Effector CD4-positive, alpha-beta T cell (primary cell): ENCODE measurements at regions not wholly inside any gene's neighbourhood (a gene's known extent, or its start where the extent isn't known, plus 50 kb on each side); places are given as distances from the start of the nearest gene placed in this dataset.

Source experiments
- DNase-seq: peaks from one replicate; pipeline ENCODE4 v3.0.0-alpha.2; 2020

DNA sequence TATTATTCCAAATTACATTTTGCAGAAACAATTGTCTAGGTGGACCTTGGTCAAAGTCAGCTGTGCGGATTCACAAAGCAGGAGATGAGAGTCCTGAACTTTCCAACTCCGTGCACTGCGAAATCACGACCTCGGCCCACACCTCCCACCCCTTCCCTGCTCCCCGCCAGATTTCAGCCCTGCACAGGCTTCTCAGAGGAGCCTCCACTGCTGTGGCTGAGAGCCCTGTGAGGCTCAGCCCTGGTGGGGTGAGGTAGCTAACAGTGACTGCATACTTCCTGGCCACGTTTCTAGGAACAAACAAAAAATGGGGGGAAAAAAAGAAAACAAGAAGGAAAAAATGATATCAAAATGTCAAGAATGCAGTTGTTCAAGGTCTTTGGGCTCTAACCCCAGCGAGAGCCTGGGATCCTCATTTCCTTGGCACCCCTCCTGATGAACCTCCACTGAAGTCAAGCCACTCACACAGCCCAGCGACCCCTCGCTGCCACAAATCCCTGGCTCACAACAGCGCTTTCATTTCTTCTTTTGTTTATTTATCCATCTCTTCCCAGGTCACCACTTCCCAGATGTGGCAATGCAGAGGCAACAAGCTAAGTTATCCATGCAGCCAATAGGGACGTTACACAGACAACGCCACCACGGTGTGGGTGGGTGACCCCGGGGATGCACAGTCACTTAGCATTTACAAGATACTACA is 729.7 kb upstream of the ID2 start:
- no peak for DNase-seq

DNA sequence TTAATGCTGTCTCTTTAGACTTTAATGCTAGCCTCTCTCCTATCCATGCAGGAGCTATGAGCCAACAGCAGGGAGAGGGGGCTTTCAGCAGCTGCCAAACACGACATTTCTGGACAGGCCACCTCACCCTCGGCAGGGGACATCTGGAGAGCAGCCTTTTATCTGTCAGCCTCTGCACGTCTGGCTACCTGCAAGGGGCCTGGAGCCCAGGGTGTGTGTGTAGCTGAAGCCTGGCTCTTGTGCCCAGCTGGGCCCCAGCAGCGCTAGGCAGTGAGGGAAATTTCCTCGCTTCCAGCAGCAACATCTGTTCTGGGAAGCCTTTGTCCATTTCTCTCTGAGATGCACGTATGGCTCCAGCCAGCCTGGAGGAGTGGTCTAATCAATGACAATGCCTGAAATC is 728.7 kb upstream of the ID2 start:
- no peak for DNase-seq

DNA sequence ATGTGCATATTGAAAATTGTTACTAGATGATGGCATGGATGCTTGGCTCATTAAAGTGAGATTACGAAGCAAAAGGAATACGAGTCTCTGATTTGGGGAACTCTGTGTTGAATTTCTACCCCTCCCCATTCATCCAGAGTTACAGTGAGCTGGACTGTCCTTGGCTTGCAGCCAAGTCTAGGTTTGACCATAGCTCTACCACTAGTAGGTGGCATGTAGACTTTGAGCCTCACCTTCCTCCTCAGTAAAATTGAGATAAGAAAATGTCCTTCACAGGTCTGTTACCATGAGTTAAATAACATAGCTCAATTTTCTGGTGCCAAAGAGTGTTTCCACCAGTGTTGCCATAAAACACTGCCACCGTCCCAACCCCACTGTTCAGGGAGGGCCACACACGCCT is 727.6 kb upstream of the ID2 start:
- DNase-seq, result no peak

DNA sequence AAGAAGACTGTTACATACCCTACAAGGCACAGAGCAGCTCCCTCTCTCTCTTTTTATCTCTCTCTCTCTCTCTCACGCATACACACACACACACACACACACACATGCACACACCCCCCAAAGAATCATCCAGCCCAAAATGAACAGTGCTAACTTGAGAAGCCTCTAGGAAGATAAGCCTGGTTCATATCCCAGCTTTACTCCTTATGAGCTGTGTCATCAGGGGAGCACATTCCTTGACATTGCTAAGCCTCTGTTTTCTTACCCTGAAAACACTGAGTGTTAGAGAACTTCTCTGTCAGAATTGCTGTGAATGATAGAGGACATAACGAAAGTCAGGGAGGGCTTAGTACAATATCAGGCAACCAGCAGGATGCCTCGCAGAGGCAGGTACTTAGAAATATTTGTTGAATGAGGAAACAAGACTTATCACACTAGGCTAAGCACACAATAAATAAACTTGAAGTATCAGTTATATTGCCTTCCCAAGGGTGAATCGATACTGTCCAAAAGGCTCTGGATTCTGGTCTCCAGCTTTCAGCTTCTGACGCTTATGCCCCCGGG is 725.6 kb upstream of the ID2 start:
- no peak for DNase-seq

DNA sequence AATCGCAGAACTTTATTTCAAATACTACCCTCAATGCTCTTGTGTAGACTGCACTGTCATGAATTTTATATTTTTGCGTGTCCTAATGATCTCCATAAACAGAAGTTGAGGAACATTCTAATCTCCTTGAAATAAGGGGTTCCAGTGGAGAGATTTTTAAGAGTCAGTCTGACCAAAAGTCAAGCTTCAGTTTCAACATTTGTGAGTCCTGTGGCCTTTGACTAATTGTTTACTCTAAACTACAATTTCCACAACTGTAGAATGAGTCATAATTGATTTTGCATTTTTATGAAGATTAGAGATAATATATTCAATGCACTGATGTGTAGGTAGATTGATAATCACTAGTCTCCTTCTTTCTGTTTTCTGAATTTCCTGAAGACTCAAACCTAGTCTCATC is 720.3 kb upstream of the ID2 start:
- no peak for DNase-seq

DNA sequence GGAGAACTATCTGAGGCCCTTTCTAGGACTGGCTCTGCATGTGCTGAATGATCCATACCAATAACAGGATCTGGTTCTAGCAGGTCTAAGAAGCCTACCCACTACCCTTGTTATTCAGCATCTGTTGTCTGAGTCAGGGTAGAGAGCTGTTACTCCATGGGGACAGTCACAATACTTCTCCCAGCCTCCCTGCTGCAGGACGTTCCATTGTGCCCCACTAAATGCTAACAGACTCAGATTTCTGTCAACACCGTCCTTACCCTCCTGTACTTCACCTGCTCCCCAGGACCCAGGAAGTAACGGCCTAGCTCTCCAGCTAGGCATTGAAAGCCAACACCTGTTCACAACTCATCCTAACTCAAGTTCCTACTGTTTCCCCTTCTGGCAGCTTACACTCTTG is 719.7 kb upstream of the ID2 start:
- DNase-seq, result no peak

DNA sequence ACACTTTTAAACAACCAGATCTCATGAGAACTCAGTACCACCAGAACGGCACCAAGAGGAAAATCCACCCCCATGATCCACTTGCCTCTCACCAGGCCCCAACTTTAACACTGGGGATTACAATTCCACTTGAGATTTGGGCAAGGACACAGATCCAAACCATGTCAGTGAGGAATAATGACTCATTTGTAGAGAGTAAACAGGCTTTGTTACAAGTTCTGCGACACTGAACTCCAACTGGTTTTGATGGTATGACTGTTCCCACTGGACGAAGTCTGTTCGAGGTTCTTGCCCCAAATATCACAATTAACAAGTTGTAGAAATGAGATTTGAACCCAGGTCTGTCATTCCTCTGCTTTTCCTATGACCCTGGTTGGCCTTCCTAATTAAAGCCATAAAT is 718.1 kb upstream of the ID2 start:
- no peak for DNase-seq

DNA sequence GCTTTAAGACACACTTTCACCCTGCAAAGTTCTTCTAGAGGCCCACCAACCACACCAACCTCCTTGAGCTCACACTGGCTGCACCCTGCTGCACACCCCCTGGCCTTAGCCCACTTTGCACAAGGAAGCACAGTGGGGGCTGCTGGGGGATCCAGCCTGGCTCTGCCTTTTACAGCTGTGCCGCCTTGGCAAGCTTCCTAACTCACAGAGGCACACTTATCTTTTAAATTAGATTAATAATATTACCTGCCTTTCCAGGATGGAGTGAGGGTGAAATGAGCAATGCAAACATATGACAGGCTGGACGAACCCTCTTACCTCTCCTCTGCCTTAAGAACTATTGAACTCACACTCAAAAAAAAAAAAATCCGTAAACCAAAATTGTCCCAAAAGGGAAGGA is 715.8 kb upstream of the ID2 start:
- DNase-seq, result no peak

DNA sequence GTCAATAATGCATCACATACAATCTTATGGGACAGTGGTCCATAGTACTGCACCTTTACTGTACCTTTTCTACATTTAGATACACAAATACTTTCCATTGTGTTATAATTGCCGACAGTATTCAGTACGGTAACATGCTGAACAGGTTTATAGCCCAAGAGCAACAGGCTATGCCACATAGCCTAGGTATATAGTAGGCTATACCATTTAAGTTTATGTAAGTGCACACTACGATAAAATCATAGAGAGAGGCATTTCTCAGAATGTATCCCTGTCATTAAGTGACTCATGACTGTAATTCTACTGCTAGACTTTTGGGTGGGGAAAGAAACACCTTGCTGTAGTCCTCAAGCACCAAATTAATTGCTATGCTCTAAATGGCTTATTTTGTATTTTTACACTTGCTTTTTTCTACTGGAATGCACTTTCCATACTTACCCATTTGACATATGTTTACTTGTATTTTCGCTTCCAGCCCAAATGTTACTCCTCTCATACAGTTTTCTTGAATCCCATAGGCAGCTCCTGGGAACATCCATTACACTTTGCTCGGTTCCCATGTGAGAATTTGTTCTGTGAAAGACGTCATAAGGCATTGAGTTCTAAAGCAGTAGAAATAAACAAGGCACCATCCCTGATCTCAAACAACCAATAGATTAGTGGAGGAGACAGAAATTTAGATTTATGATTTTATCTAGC is 714.0 kb upstream of the ID2 start:
- DNase-seq, result no peak

DNA sequence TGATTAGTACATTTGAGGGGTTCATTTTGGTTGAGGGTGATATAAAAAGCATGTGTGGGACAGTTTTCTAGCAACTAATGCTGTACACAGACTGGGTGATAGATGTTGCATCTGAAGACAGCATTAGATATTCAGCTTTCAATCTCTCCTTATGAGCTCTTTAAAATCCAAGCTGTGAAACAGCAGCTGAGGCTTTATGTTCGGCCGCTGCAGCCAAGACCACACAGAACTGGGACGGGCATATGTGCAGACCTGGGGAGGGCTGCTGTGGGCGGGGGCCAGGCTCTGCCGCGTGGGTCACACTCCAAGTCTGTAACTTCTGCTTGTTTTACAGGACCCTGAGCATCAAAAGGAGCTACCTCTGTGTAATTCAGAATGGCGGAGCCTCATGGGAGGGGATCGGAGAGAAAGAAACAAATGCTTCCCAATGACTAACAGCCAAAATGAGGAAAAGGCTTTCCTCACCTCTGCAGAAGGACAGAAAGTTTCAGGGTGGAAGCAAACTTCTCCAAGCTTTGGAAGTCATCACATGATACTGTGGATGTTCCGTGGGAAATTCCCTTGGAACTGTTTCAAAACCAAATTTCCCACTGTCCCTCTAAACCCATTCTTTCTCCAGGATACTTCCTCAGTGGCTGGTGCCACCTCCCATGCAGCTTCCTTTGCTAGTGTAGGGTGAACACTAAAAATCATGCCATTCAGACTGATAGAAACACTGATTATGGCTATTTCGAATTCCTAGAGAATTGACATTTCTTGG is 711.9 kb upstream of the ID2 start:
- DNase-seq, result no peak

DNA sequence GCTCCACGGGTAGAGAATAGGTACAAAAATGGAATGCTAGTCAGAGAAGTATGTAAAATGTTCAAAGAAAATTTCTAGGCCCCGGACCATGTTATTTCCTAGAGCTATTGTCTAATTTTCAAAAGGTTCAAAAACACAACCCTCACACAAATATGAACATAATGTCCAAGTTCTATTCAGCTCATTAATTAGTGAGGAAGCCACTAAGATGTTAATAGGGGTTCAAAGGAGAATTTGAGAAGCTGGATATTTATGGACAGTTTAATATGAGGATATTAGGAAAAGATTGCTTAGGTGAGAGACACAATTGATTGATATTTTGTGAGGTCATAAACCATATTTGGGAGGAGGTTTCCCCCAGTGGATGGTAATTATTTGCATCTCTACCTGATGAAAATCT is 710.6 kb upstream of the ID2 start:
- DNase-seq, result no peak

DNA sequence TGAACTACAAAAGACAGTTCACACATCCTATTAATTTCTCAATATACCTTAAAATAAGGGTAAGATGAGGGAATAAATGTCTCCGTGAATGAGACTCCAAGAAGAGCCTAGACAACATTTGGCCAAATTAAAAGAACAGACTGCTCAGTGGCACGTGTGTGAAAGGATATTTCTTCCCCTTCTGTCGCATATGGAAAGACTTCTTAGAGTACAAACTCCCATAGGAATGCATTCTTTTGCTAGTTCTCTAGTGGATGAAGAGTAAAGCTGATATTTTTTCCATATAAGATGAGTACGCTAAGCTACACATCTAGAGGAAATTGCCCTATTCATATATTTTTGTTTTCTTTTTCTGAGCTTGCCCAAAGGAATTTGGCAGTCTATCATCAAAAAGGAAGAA is 710.0 kb upstream of the ID2 start:
- DNase-seq, result no peak

DNA sequence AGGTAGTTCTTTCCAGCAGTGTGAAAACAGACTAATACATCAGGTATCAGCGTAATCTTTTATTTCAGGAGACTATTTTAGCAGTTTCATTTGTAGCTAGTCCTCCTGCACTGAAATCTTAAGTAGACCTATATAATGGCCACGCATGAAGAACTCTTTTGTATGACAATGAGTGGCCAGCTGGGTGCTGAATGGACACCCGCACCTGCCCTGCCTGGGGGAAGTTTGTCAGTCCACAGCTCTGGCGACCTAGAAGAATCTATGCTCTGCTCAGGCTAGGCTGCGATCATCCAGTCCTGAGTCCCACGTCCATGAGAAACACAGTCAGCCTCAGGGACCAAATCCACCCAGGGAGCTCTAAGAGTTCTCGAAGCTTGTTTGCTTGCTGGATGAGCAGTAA is 709.2 kb upstream of the ID2 start:
- no peak for DNase-seq

DNA sequence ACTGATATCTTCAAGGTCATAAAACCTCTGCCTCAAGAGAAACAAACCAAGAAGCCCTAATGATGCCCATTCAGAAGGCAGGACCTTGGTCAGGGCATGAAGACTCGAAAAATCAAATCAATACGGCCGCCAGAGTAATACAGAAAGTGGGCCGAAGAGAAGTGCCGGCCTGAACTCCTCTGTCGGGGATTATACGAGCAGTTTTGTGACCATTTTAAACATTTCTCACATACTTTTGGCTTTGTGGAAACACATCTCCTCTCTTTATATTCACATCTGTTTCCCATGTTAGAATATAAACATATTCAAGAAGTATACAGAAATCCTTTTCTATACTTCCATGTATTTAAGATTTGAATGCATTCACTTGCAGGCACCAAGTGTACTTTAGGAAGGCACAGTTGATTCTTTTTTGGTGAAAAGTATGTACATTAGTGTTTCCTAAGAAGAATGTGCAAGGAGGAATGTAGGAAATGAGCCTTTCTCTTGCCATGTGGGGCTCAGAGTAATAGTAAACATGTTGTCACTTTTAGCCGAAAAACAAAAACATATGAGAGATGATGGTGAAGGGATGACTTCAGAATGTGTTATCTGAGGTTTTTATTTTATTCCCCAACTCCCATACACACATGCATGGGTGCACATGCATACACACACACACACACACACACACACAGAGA is 707.9 kb upstream of the ID2 start:
- no peak for DNase-seq

DNA sequence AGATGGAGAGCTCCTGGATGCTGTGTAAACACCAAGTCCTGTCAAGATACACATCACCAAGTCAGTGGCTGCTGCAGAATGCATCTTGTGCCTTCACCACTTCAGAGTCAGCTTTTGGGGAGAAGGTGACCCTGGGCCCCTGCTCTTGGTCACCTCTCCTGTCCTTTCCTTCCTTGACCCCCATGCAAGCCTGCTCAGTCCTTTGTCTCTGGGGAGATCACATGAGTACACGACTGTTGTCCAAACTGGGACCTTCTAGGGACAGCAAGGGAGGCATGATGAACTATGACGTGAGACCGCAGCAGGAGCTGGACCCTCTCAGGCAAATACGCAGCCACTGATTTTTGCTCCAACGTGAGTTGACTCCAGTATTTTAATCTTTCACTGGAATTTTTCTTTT is 706.9 kb upstream of the ID2 start:
- DNase-seq, result no peak

DNA sequence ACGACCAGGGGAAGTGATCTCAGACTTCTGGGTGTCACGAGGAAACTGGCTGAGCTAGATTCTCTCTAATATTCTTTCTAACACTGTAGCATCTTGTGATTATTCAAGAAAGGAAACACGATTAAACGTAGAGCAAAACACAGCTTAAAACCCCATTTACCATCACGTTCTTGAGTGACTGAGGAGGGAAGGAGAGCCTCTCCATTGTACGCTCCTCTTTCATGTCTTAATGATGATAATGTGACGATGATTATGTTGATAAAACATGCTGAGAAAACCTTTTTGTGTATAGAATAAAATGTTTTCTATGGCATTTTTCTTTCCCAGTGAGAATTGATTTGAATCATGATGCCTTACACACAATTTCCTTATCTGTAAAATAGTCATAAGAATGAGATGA is 705.6 kb upstream of the ID2 start:
- DNase-seq, result no peak

DNA sequence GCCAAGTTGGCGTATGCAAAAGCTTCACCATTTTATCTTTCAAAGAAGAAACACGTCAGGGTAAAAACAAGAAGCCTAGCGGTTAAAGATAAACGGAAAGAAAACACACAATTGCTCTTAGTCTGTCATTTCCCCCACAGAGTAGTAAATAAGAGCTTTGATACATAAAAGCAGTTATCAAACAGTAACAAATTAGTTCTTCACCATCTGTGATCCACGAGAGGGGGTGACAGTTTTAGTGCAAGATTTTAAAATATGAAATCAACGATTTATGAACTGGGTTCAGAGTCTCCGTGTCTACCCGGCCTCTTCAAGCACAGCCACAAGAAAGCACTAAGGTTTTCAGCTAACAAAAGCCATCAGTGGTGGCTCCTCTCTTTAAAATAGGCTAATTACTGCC is 703.9 kb upstream of the ID2 start:
- no peak for DNase-seq

DNA sequence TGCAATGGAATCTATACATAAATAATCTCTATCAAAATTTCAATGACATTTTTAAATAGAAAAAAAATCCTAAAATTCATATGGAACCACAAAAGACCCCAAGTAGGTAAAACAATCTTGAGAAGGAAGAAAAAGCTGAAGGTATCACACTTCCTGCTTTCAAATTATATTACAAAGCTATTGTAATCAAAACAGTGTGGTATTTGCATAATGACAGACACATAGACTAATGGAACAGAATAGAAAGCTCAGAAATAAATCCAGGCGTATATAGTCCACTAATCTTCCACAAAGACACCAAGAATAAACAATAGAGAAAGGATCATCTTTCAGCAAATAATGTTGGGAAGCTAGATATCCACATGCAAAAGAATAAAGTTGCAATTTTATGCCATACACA is 699.8 kb upstream of the ID2 start:
- DNase-seq, result no peak

DNA sequence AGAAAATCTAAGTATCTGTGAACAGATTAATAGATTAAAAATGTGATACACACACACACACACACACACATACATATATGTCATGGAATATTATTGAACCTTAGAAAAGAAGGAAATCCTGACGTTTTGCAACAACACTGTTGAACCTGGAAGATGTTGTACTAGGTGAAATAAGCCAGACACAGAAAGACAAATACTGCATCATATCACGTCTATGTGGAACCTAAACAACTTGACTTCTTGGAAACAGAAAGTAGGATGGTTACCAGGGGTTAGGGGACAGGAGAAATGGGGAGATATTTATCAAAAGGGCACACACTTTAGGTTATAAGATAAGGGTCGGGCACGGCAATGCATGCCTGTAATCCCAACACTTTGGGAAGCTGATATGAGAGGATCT is 698.4 kb upstream of the ID2 start:
- DNase-seq, result no peak

DNA sequence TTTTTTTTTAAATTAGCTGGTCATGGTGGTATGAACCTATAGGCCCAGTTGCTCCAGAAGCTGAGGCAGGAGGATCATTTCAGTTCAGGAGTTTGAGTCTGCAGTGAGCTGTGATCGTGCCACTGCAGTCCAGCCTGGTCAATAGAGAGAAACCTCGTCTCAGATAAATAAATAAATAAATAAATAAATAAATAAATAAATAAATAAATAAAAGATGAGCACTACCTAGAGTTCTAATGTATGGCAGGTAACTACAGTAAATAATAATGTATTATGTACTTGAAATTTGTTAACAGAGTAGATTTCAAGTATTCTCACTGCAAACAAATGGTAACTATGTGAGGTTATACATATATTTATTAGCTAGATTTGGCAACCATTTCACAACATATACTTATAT is 697.9 kb upstream of the ID2 start:
- no peak for DNase-seq

DNA sequence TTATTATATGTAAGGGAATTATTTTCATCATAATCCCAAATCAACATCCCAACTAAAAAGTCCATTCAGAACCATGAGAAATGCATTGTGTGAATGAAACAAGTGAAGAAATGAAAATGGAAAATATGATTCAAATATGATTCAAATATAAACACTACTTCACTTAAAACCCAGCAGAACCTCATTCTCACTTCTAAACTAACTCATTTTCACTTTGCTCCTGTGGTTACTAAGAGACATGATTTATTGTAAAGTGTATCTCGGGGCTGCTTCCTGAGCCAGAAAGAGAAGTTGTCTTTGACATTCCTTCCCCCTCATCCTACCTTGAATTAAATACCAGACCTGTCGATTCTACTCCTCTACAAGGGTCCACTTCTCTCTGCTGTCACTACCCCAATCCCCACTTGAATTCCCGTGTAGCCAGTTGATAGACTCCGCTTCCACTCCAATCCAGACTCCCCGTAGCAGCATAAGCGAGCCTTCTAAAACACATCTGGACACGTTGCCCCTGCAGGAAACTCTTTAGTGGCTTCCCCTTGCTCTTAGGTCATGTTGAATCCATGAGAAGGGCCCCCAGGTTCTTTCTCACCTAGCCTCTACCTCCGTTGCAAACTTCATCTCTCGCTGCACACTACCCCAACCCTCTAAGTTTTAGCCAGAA is 697.0 kb upstream of the ID2 start:
- no peak for DNase-seq

DNA sequence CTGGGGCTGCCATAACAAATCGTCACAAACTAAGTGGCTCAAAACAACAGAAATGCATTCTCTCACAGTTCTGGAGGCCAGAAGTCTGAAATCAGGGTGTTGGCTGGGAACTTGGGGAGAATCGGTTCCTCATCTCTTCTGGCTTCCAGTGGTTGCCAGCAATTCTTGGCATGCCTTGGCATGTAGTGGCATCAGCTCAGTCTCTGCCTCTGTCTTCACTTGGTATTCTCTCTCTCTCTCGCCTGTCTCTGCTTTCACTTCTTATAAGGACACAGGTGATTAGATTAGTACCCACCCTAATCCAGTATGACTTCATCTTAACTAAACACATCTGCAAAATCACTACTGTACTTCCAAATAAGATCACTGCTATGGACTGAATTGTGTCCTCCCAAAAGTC is 695.4 kb upstream of the ID2 start:
- no peak for DNase-seq

DNA sequence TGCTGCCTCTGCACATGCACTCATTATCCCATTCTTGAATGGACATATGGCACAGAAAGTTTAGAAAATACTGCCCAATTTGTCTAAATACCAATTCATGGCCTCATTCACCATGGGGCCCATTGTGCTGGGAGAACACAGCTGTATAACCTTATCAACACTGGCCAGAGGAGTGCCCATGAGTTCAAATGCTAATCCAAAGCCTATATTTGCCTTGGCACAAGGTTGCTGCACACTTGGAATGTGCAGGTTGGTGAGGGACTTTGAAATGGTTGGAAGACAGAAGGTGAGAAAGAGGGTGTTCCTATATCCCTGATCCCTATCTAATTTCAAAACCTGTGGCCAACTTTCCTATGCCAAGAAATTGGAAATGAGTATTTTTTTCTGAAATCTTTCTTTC is 693.9 kb upstream of the ID2 start:
- DNase-seq, result no peak
